GM10847 (cell line): ENCODE measurements at regions not wholly inside any gene's neighbourhood (a gene's known extent, or its start where the extent isn't known, plus 50 kb on each side); places are given as distances from the start of the nearest gene placed in this dataset.

ENCODE experiments used
- POLR2A ChIP-seq: IDR thresholded peaks from 2 replicates; pipeline ENCODE4 v1.6.1; 2011; ENCODE audit not compliant: insufficient read length; ENCODE audit errors: extremely low read depth

DNA sequence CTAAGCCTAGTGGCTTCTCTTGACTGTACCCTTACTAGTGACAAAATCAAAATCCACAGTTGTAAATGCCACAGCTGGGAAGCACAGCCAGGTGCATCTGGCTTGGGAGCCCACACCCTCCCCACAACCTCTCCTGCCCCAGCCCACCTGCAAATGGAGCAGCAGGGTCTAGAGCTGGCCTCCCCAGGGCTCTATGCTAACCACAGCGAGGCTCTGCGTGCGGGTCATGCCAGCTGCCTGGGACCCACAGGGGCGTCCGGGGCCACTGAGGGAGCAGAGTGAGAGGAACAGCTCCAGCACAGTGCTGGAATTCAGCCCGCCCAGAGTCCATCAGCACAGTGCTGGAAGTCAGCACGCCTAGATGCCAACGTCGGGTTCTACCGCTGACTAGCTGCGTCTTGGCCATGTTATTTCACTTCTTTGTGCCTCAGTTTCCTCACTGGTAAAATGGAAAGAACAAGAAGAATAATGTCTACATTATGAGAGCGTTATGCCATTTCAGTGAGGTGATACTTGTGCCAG, 109.1 kb upstream of the ID2 start:
- TF ChIP-seq POLR2A, result no peak

DNA sequence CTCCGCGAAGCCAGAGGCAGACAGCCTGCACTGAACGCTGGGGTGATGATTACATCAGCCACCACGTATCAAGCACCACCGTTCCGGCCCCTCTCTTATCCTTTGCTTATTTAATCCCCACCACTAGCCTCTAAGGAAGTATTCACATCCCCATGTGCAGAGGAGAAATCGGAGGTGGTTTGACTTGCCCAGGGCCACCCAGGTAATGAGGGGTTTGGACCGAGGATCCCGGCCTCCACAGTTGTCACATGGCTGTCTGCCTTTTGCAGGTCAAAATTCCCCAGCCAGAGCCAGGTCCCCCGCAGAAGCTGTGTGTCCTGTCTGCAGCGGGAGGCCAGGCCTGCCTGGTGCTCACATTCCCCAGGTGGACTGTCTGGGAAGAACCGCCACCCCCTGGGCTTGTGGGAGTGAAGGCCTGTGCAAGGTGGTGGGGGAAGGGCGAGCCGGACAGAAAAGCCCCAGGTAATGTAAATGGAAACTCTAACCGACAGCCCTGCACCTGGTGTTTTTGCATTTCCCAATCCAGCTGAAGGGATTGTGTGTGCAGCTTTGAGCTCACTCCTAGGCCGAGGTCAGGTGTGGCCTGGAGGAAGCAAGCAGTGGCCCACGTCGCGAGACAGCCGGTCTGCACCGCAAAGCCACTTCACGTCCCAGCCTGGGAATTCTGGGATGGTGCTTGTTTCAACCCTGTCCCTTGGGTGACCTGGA, 108.5 kb upstream of the ID2 start:
- no peak for TF ChIP-seq POLR2A

DNA sequence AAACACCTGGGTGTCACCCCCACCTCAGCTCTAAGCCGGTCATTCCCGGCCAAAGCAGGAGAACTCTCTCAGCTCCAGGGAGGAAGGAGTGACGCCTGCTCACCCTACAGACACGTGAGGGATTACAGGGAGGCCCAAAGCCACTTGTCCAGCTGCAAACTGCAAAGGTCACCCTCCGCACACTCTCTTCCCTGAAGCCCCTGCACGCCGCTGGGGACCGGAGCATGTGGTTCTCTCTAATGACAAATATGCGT, 108.0 kb upstream of the ID2 start:
- TF ChIP-seq POLR2A, result no peak

DNA sequence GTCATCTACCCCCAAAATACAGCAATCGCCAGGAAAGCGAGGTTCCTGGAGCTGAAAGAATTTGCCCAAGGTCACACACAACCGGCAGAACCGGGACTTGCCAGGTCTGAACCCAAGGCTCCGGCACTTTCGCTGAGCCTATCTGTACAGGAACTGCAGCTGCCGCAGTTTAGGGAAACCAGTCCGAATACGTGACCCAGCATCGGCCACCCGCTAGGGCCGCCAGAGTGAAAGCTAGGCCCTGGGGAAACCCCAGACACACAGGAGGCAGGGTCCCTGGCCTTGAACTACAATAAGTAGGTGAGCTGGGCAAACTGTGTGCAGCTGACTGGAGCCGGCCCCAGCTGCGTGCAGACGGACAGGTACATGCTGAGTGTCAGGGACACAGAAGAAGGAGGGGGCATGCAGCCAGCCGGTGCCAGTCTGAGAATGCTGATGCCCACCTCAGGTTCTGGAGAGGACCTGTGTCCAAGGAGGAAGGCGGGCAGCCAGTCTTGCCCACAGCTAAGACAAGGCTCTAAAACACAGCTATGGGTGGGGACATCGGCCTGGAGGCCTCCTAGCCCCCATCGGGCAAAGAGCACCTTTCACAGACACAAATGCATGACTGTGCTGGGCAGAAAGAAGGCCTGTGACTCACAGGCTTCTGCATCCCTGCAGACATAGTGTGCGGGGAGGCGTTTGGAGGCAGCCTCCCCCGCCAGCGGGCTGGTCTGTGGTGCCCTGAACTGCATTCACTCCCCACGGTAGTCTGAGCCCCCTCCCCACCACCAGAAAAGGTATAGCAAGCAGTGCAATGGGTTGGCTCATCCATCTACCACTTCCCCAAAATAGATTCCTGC, 107.4 kb upstream of the ID2 start:
- TF ChIP-seq POLR2A, result no peak

DNA sequence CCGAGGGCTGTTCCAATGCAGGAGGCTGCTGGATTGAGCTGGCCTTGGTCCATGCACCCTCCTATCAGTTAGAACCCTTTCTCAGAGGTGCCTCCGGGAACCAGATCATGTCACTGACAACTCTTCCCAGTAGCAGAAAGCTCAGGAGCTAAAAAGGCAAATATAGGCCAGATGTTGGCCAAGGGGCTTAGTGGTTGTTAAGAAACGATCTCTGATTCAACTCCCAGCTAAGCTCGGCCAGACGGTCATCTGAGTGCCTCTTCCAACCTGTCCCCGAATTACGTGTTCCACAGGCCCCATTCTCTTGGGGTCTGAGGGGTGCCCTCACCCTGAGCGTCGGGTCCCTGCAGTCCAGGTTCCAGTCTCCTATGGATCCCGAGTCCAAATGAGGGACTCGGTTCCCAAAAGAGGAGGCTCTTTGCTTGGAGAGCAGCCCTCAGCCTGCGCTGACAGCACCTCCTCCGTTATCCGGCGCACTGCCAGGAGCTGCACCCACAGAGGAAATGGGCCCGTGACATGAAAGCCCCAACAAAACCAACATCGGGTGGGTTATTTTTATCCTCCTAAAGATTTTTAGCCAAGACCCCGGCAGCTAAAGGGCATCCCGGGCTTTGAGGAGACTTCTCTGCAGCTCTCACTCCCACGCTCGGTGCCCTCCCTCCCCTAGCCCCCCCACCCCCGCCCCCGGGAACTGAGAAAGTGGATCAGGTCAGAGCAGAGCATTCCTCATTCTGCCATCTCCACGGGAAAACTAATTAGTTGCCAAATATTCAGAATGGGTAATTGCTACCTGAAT, 106.6 kb upstream of the ID2 start:
- no peak for TF ChIP-seq POLR2A

DNA sequence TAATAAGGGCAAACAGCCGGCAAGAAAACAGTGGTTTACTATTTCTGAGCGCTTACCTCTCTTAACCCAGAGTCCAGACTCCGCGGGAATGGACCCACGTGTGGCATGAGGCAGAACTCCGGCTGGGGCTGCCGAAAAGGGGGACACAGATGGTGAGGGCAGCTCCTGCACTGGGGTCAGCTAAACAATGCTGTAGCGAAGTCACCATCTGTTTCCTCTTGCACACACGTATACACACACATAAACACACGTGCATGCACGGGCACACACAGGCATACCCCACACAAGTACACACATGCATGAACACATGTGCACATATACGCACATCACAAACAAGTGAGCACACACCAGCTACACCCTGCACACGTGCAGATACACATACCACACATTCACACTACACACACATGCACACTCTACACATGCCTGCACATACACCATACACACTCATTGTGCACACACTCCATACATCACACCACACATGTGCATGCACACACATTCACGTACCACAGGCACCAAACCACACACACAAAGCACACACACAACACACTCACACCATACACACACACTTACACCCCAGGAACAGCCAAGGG, 105.9 kb upstream of the ID2 start:
- no peak for TF ChIP-seq POLR2A

DNA sequence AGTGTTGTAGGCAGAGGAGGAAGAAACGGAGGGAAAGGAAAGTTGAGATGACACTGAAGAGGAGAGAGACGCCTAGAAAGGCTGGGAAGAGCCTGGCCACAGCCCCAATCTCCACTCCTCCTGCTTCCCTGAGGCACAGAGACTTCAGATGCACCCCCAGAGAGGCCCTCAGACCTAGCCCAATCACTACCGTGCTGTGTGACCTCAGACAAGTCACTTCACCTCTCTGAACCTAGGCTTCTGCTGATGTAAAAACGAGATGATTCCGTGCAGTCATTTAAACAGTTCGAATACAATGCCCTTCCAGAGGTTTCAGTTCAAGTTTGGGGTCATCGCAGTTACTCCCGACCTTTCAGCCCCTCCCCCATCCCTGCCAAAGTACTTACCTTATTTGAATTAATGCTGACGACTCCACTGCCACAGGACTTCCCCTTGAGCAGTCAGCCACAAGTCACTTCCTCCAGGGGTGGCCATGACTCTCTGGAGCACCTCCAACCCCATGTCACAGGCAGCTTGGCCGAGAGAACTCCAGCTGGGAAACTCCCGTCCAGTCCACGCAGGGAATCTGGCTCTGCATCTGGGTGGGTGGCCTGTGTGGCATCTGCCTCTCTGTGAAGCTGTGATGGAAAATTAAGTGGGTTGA, 105.2 kb upstream of the ID2 start:
- no peak for TF ChIP-seq POLR2A

DNA sequence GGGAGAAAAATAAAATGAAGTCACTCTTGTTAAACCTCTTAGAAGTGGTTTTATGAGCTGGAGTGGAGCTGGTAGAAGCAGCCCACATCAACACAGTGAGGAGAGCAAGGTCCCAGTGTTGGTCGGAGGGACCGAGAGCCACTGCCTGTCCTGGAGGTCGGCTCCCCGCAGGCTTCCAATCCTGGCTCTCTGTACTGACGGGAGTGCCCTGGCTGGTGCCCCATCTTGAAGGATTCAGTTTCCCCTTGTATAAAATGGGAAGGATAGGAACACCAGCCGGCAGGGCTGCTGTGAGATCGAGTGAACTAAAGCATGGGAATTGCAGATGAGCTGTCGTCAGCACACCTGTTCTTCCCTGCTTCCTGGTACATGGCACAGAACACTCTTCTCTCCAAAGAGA, 104.3 kb upstream of the ID2 start:
- TF ChIP-seq POLR2A, result no peak

DNA sequence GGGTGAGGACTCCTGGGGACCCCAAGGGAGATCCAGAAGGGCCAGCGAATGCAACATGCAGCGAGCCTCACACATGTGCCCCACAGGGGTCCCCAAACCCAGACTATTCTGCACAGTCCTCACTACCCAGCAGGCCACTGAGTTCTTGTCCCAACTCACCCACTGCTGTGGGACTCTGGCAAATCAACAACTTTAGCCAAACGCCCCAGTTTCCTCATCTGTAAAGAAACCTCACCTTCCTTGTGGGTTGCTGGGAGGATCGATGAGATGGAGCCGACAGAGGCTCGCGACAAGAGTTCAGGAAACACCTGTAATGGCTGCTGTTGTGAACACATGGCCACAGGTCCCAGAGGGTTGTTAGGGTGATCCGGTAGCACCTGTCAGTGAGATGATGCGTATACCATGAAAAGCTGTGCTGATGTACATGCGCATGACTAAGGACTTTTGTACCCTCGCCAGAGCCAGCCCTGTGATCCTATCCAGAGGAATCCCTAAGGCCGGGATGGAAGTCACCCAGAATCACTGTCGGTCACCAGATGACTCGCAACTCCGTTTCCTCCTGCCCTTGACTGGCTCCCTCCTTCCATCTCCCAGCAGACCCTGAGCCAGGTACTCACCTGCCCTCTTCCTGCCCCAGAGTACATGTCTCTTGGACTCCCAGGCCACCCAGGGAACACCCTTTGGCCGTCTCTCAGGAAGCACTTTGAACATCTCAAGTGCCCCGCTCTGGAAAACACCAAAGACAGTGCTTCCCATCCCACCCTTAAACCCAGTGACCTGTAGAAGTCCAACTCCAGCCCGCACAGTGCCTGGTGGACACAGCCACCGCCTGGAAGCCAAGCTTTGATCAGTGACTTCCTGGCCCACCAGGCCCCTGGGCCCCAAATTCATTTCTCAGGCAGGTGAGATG, 103.3 kb upstream of the ID2 start:
- no peak for TF ChIP-seq POLR2A

DNA sequence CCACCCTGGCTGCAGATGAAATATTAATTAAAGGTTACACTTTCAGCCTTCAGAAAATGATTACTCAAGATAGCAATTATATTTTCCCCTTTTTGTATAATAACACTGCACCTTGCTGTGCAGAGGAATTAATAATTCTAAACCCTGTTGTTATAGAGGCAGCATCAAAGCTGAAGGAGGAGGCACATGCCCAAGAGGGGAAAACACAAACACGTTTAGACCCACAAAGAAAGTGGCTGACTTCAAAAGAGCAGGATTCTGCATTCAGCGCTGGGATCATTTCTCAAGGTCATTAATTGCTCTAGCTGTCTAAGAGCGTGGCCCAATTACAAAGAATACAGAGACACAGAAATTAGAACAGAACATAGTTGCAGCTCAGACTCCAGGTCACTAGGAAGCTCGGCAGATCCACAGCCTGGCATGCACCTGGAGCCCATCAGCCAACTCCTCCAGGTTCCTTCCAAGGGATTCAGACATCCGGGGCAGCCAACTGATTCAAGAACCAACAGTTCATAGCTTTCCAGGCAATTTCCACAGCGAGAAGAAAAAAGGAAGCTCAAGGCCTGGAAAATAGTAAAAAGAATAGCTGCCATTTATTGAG, 102.3 kb upstream of the ID2 start:
- no peak for TF ChIP-seq POLR2A

DNA sequence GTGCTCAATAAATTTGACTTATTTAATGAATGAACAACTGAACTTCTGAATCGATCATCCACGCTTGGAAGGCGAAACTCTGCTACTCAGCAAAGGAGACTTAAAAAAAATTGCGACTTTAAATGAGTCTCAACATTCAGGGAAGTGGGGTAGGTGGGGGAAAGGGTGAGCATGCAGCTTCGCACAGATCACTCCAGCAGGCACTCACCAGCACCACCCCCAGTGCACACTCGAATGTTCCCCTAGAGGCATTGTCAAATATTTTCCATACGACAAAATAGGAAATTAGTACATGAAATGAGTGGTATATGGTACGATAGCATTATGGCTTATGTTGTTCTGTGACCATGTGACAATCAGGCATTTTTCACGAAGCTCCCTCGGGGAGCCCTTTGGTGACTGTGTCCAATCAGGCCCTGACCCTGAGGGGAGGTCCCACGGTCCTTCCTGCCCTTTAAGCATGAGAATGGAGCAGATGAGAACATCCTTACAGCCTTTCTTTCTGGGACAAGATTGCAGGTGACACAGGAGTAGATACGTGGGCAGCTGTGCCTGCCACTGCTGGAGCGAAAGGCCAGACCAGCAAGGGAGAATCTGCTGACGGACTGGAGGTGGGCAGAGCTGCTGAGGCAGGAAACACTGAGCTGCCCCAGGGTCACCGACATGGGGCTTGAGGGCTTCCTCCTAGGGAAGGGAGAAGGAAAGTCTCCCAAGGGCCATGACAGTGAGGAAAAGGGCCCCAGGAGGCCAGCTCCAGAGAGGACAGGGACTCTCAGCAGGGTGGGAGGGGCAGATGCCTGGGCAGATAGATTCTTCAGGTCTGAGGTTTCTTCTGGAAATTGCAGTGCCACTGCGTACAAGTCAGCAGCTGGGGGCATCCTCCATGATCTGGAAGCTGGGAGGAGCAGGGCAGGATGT, 101.3 kb upstream of the ID2 start:
- no peak for TF ChIP-seq POLR2A

DNA sequence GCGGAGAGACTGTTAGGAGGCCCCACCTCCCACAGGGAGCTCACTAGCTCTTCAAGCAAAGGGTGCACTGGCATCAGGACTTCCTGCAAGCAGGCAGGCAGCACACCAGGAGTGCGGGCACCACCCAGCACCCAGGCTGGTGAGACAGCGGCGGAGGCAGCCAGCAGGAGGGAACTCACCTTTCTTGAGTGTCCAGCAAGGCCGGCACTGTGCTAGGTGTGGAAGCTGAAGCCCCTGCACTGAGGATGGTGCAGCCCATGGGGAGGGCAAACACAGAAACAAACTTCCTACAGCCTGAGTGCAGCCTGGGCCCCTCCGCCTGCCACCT, 100.7 kb upstream of the ID2 start:
- TF ChIP-seq POLR2A, result no peak

DNA sequence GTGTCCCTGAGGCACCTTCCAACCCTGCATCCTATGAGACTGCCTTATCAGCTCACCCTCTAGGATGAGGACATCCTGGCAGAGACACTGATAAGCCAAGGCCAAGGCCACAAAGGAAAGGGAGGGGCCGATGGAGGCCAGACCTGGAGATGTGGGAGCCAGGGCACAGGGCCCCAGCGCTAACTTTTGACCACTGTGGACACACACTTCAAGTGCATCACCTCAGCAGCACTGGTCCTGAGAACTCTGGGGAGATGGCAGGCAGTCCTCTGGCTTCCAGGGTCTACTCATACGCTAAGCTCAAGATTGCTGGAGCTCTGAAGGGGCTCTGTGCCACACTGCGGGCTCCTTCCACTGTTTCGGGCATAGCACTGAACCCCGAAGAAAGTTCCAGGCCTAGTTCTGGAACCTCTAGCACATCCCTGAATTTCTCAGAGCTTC, 100.2 kb upstream of the ID2 start:
- no peak for TF ChIP-seq POLR2A
